Activated T-cell treated with anti-CD3 and anti-CD28 coated beads, Interleukin-2, amount 50 U/mL, for 24 hours (primary cell): ENCODE measurements at regions not wholly inside any gene's neighbourhood (a gene's known extent, or its start where the extent isn't known, plus 50 kb on each side); places are given as distances from the start of the nearest gene placed in this dataset.

ENCODE experiments used
- DNase-seq: peaks from one replicate; pipeline ENCODE4 v3.0.0-alpha.2; 2020
- H3K27ac Mint-ChIP-seq: 2 replicates; pipeline ENCODE4 v1.8.0; 2020; ENCODE audit warnings: mild to moderate bottlenecking, mixed read lengths
- H3K27me3 Mint-ChIP-seq: 2 replicates; pipeline ENCODE4 v1.8.0; 2020; ENCODE audit warnings: mixed read lengths
- H3K36me3 Mint-ChIP-seq: 2 replicates; pipeline ENCODE4 v1.8.0; 2020; ENCODE audit warnings: low read depth, mixed read lengths
- H3K4me1 Mint-ChIP-seq: 2 replicates; pipeline ENCODE4 v1.8.0; 2020; ENCODE audit warnings: low read depth, mixed read lengths
- H3K4me3 Mint-ChIP-seq: 2 replicates; pipeline ENCODE4 v1.8.0; 2020; ENCODE audit warnings: mild to moderate bottlenecking, moderate library complexity, mixed read lengths
- H3K9me3 Mint-ChIP-seq: 2 replicates; pipeline ENCODE4 v1.8.0; 2020; ENCODE audit warnings: mixed read lengths

- Mint-ChIP-seq H3K4me1 (peaks cover 7% of the 10 kb centered on the region), H3K27ac (no peak overlapping the region), H3K36me3 (no peaks in the 10 kb centered on the region), H3K9me3 (peaks cover 13% of the 10 kb centered on the region), H3K27me3 (peaks cover 4% of the 10 kb centered on the region), H3K4me3 (no peak overlapping the region)
- no peak for DNase-seq
These were observed 175.8 kb upstream of the GLRA1 start for GRCh38 chr5:152100462-152100861.

GRCh38 chr5:152097128-152097527 lies 172.5 kb upstream of the GLRA1 start:
- Mint-ChIP-seq H3K27me3 (no peaks in the 10 kb centered on the region), H3K4me1 (peaks cover 7% of the 10 kb centered on the region), H3K27ac (no peak overlapping the region), H3K36me3 (no peaks in the 10 kb centered on the region), H3K4me3 (no peak overlapping the region), H3K9me3 (peaks cover under 1% of the 10 kb centered on the region)
- no peak for DNase-seq

GRCh38 chr5:152094716-152095115 lies 170.1 kb upstream of the GLRA1 start:
- no peaks in the 10 kb centered on the region for H3K36me3 Mint-ChIP-seq
- peaks cover 7% of the 10 kb centered on the region for H3K4me1 Mint-ChIP-seq
- no peaks in the 10 kb centered on the region for H3K9me3 Mint-ChIP-seq
- no peak overlapping the region for H3K27ac Mint-ChIP-seq
- no peaks in the 10 kb centered on the region for H3K27me3 Mint-ChIP-seq
- no peak overlapping the region for H3K4me3 Mint-ChIP-seq
- DNase-seq, result no peak

- no peak overlapping the region for H3K4me3 Mint-ChIP-seq
- H3K9me3 Mint-ChIP-seq, result no peaks in the 10 kb centered on the region
- peaks cover 7% of the 10 kb centered on the region for H3K4me1 Mint-ChIP-seq
- H3K27me3 Mint-ChIP-seq, result no peaks in the 10 kb centered on the region
- no peak overlapping the region for H3K27ac Mint-ChIP-seq
- no peaks in the 10 kb centered on the region for H3K36me3 Mint-ChIP-seq
- no peak for DNase-seq
These were observed 169.4 kb upstream of the GLRA1 start for GRCh38 chr5:152094060-152094459.

- Mint-ChIP-seq H3K36me3 (no peaks in the 10 kb centered on the region), H3K4me1 (peaks cover 7% of the 10 kb centered on the region)
These were observed 167.9 kb upstream of the GLRA1 start for GRCh38 chr5:152092580-152092979.

GRCh38 chr5:152089644-152090043 lies 165.0 kb upstream of the GLRA1 start:
- H3K27ac Mint-ChIP-seq, result no peak overlapping the region

More at GRCh38 chr5:152092580-152092979, 167.9 kb upstream of the GLRA1 start:
- Mint-ChIP-seq H3K27me3 (no peaks in the 10 kb centered on the region), H3K27ac (no peak overlapping the region), H3K9me3 (no peaks in the 10 kb centered on the region), H3K4me3 (no peak overlapping the region)
- no peak for DNase-seq

GRCh38 chr5:152086668-152087067 lies 162.0 kb upstream of the GLRA1 start:
- H3K27me3 Mint-ChIP-seq, result peaks cover 2% of the 10 kb centered on the region
- no peak overlapping the region for H3K4me3 Mint-ChIP-seq
- no peaks in the 10 kb centered on the region for H3K9me3 Mint-ChIP-seq
- no peak overlapping the region for H3K27ac Mint-ChIP-seq
- no peaks in the 10 kb centered on the region for H3K4me1 Mint-ChIP-seq
- no peak for DNase-seq
- H3K36me3 Mint-ChIP-seq, result no peaks in the 10 kb centered on the region

More at GRCh38 chr5:152089644-152090043, 165.0 kb upstream of the GLRA1 start:
- Mint-ChIP-seq H3K4me3 (no peak overlapping the region), H3K36me3 (no peaks in the 10 kb centered on the region), H3K27me3 (peaks cover 2% of the 10 kb centered on the region), H3K9me3 (no peaks in the 10 kb centered on the region), H3K4me1 (no peaks in the 10 kb centered on the region)
- no peak for DNase-seq

GRCh38 chr5:152084476-152084875 lies 159.8 kb upstream of the GLRA1 start:
- Mint-ChIP-seq H3K27ac (no peak overlapping the region), H3K4me3 (no peak overlapping the region), H3K9me3 (no peaks in the 10 kb centered on the region), H3K36me3 (no peaks in the 10 kb centered on the region), H3K4me1 (no peaks in the 10 kb centered on the region), H3K27me3 (peaks cover 2% of the 10 kb centered on the region)
- DNase-seq, result no peak

GRCh38 chr5:152083231-152083630 lies 158.6 kb upstream of the GLRA1 start:
- no peaks in the 10 kb centered on the region for H3K9me3 Mint-ChIP-seq
- H3K4me3 Mint-ChIP-seq, result no peak overlapping the region
- H3K27ac Mint-ChIP-seq, result no peak overlapping the region
- H3K27me3 Mint-ChIP-seq, result peaks cover 2% of the 10 kb centered on the region
- no peak for DNase-seq
- H3K36me3 Mint-ChIP-seq, result no peaks in the 10 kb centered on the region
- H3K4me1 Mint-ChIP-seq, result no peaks in the 10 kb centered on the region

- H3K36me3 Mint-ChIP-seq, result no peaks in the 10 kb centered on the region
- no peak overlapping the region for H3K4me3 Mint-ChIP-seq
- H3K27ac Mint-ChIP-seq, result no peak overlapping the region
- H3K4me1 Mint-ChIP-seq, result no peaks in the 10 kb centered on the region
- no peak for DNase-seq
- no peaks in the 10 kb centered on the region for H3K9me3 Mint-ChIP-seq
- peaks cover 8% of the 10 kb centered on the region for H3K27me3 Mint-ChIP-seq
These were observed 147.4 kb upstream of the GLRA1 start for GRCh38 chr5:152072091-152072490.

- Mint-ChIP-seq H3K36me3 (no peaks in the 10 kb centered on the region), H3K27ac (no peak overlapping the region), H3K9me3 (no peaks in the 10 kb centered on the region), H3K27me3 (peaks cover 8% of the 10 kb centered on the region), H3K4me3 (no peak overlapping the region), H3K4me1 (no peaks in the 10 kb centered on the region)
- DNase-seq, result no peak
These were observed 145.9 kb upstream of the GLRA1 start for GRCh38 chr5:152070591-152070990.

GRCh38 chr5:152066784-152067183 lies 142.1 kb upstream of the GLRA1 start:
- no peaks in the 10 kb centered on the region for H3K4me1 Mint-ChIP-seq
- no peaks in the 10 kb centered on the region for H3K36me3 Mint-ChIP-seq
- no peak overlapping the region for H3K27ac Mint-ChIP-seq
- H3K4me3 Mint-ChIP-seq, result no peak overlapping the region
- no peak for DNase-seq
- no peaks in the 10 kb centered on the region for H3K9me3 Mint-ChIP-seq
- no peaks in the 10 kb centered on the region for H3K27me3 Mint-ChIP-seq

GRCh38 chr5:152063004-152063403 lies 138.4 kb upstream of the GLRA1 start:
- Mint-ChIP-seq H3K27me3 (no peaks in the 10 kb centered on the region), H3K4me1 (peaks cover 2% of the 10 kb centered on the region), H3K27ac (no peak overlapping the region)

GRCh38 chr5:152061095-152061494 lies 136.4 kb upstream of the GLRA1 start:
- no peaks in the 10 kb centered on the region for H3K9me3 Mint-ChIP-seq
- no peak overlapping the region for H3K4me3 Mint-ChIP-seq
- H3K4me1 Mint-ChIP-seq, result peaks cover 2% of the 10 kb centered on the region
- DNase-seq, result no peak
- H3K27ac Mint-ChIP-seq, result no peak overlapping the region
- H3K36me3 Mint-ChIP-seq, result no peaks in the 10 kb centered on the region
- no peaks in the 10 kb centered on the region for H3K27me3 Mint-ChIP-seq

More at GRCh38 chr5:152063004-152063403, 138.4 kb upstream of the GLRA1 start:
- H3K4me3 Mint-ChIP-seq, result no peak overlapping the region
- no peaks in the 10 kb centered on the region for H3K36me3 Mint-ChIP-seq
- DNase-seq, result no peak
- H3K9me3 Mint-ChIP-seq, result no peaks in the 10 kb centered on the region

- peaks cover 2% of the 10 kb centered on the region for H3K4me1 Mint-ChIP-seq
- H3K27me3 Mint-ChIP-seq, result no peaks in the 10 kb centered on the region
- H3K27ac Mint-ChIP-seq, result no peak overlapping the region
- no peak for DNase-seq
- H3K36me3 Mint-ChIP-seq, result no peaks in the 10 kb centered on the region
- no peaks in the 10 kb centered on the region for H3K9me3 Mint-ChIP-seq
- H3K4me3 Mint-ChIP-seq, result no peak overlapping the region
These were observed 133.6 kb upstream of the GLRA1 start for GRCh38 chr5:152058267-152058666.

- Mint-ChIP-seq H3K4me3 (no peak overlapping the region), H3K27ac (no peak overlapping the region), H3K27me3 (no peaks in the 10 kb centered on the region), H3K4me1 (peaks cover 2% of the 10 kb centered on the region), H3K36me3 (no peaks in the 10 kb centered on the region), H3K9me3 (peaks cover 5% of the 10 kb centered on the region)
- DNase-seq, result no peak
These were observed 132.3 kb upstream of the GLRA1 start for GRCh38 chr5:152056931-152057330.
